MM.1S (cell line): ENCODE measurements at regions not wholly inside any gene's neighbourhood (a gene's known extent, or its start where the extent isn't known, plus 50 kb on each side); places are given as distances from the start of the nearest gene placed in this dataset.

ENCODE experiments used
- DNase-seq: peaks from one replicate; pipeline ENCODE4 v3.0.0-alpha.2; 2015
- H2AFZ ChIP-seq: fragments of 300-600 bp; sonication (generic); 2 replicates; pipeline ENCODE4 v1.6.0; 2016; ENCODE audit warnings: antibody characterized with exemption, low read length
- H3F3A ChIP-seq: fragments of 300-600 bp; sonication (generic); 2 replicates; pipeline ENCODE4 v1.6.1; 2016; ENCODE audit warnings: mild to moderate bottlenecking, antibody characterized with exemption, low read length, moderate library complexity, mixed read lengths; ENCODE audit not compliant: insufficient read depth
- H3K27ac ChIP-seq: fragments of 300-600 bp; sonication (generic); 2 replicates; pipeline ENCODE4 v1.5.1; 2016; ENCODE audit warnings: mild to moderate bottlenecking, low read length
- H3K27me3 ChIP-seq: fragments of 300-600 bp; sonication (generic); replicated peaks from 2 replicates; pipeline ENCODE4 v1.6.0; 2016; ENCODE audit warnings: low read length; ENCODE audit not compliant: insufficient read depth
- H3K36me3 ChIP-seq: fragments of 300-600 bp; sonication (generic); replicated peaks from 2 replicates; pipeline ENCODE4 v1.6.1; 2016; ENCODE audit warnings: mild to moderate bottlenecking, low read length, mixed read lengths; ENCODE audit not compliant: insufficient read depth
- H3K4me1 ChIP-seq: fragments of 300-600 bp; sonication (generic); 2 replicates; pipeline ENCODE4 v1.6.1; 2016; ENCODE audit warnings: low read length, mixed read lengths
- H3K4me2 ChIP-seq: fragments of 300-600 bp; sonication (generic); 2 replicates; pipeline ENCODE4 v1.6.0; 2016; ENCODE audit warnings: low read depth, low read length
- H3K4me3 ChIP-seq: fragments of 300-600 bp; sonication (generic); 2 replicates; pipeline ENCODE4 v1.5.1; 2016; ENCODE audit warnings: low read length, mixed read lengths
- H3K79me2 ChIP-seq: fragments of 300-600 bp; sonication (generic); 2 replicates; pipeline ENCODE4 v1.6.1; 2016; ENCODE audit warnings: mixed run types, low read length, mixed read lengths
- H3K9ac ChIP-seq: fragments of 300-600 bp; sonication (generic); 2 replicates; pipeline ENCODE4 v1.6.1; 2016; ENCODE audit warnings: low read length, mixed read lengths
- H3K9me2 ChIP-seq: fragments of 300-600 bp; sonication (generic); replicated peaks from 2 replicates; pipeline ENCODE4 v1.6.1; 2016; ENCODE audit warnings: mild to moderate bottlenecking, low read length, mixed read lengths; ENCODE audit not compliant: insufficient read depth
- H3K9me3 ChIP-seq: fragments of 300-600 bp; sonication (generic); replicated peaks from 2 replicates; pipeline ENCODE4 v1.6.1; 2016; ENCODE audit warnings: mild to moderate bottlenecking, low read length, mixed read lengths; ENCODE audit not compliant: insufficient read depth
- H4K20me1 ChIP-seq: fragments of 300-600 bp; sonication (generic); 2 replicates; pipeline ENCODE4 v1.6.1; 2016; ENCODE audit warnings: mild to moderate bottlenecking, low read length, moderate library complexity, mixed read lengths; ENCODE audit not compliant: insufficient read depth
- CTCF ChIP-seq: fragments of 300-600 bp; sonication (generic); IDR thresholded peaks from 2 replicates; pipeline ENCODE4 v1.5.1; 2016; ENCODE audit warnings: antibody characterized with exemption, low read length, mixed read lengths
- EZH2 ChIP-seq: fragments of 300-600 bp; sonication (generic); optimal IDR thresholded peaks from 2 replicates; pipeline ENCODE3; 2017; ENCODE audit warnings: low read depth, mild to moderate bottlenecking, antibody characterized with exemption, low read length, mixed read lengths
- EZH2phosphoT487 ChIP-seq: fragments of 300-600 bp; sonication (generic); IDR thresholded peaks from 2 replicates; pipeline ENCODE4 v1.6.1; 2018; ENCODE audit warnings: antibody characterized with exemption, low read length

- Histone ChIP-seq H3K27ac (no peak overlapping the region), H3K9me2 (no peaks in the 10 kb centered on the region), H2AFZ (no peak overlapping the region), H3K9ac (no peak overlapping the region), H4K20me1 (no peaks in the 10 kb centered on the region), H3K9me3 (no peaks in the 10 kb centered on the region), H3K27me3 (no peaks in the 10 kb centered on the region), H3K4me3 (no peak overlapping the region), H3K4me2 (no peak overlapping the region), H3K36me3 (no peaks in the 10 kb centered on the region), H3K4me1 (no peaks in the 10 kb centered on the region), H3K79me2 (no peaks in the 10 kb centered on the region), H3F3A (no peaks in the 10 kb centered on the region)
- TF ChIP-seq EZH2 (no peak), CTCF (no peak), EZH2phosphoT487 (no peak)
- DNase-seq = no peak
Measured at GRCh38 chr10:129341087-129341486, 126.0 kb upstream of the MGMT start.

- Histone ChIP-seq H3F3A (no peaks in the 10 kb centered on the region), H3K9ac (no peak overlapping the region), H3K4me1 (no peaks in the 10 kb centered on the region), H3K9me3 (no peaks in the 10 kb centered on the region), H2AFZ (no peak overlapping the region), H3K27me3 (no peaks in the 10 kb centered on the region), H3K9me2 (no peaks in the 10 kb centered on the region), H3K36me3 (no peaks in the 10 kb centered on the region), H3K4me2 (no peak overlapping the region), H3K79me2 (no peaks in the 10 kb centered on the region), H3K27ac (no peak overlapping the region), H3K4me3 (no peak overlapping the region), H4K20me1 (no peaks in the 10 kb centered on the region)
- DNase-seq = no peak
- TF ChIP-seq CTCF (no peak), EZH2 (no peak), EZH2phosphoT487 (no peak)
Measured at GRCh38 chr10:129342385-129342784, 124.7 kb upstream of the MGMT start.

- H3K79me2 ChIP-seq = no peaks in the 10 kb centered on the region
- H3K4me3 ChIP-seq = no peak overlapping the region
- no peak overlapping the region for H3K27ac ChIP-seq
- H3K27me3 ChIP-seq = no peaks in the 10 kb centered on the region
- no peaks in the 10 kb centered on the region for H4K20me1 ChIP-seq
- no peak overlapping the region for H3K9ac ChIP-seq
- H3K9me2 ChIP-seq = no peaks in the 10 kb centered on the region
- no peaks in the 10 kb centered on the region for H3F3A ChIP-seq
- TF ChIP-seq CTCF (no peak), EZH2phosphoT487 (no peak), EZH2 (no peak)
- H3K4me1 ChIP-seq = no peaks in the 10 kb centered on the region
- H3K36me3 ChIP-seq = no peaks in the 10 kb centered on the region
- no peaks in the 10 kb centered on the region for H3K9me3 ChIP-seq
- DNase-seq = no peak
- H3K4me2 ChIP-seq = no peak overlapping the region
- no peak overlapping the region for H2AFZ ChIP-seq
Measured at GRCh38 chr10:129343141-129343540, 123.9 kb upstream of the MGMT start.
